ENCODE measurements at regions not wholly inside any gene's neighbourhood (a gene's known extent, or its start where the extent isn't known, plus 50 kb on each side); places are given as distances from the start of the nearest gene placed in this dataset.

DNA sequence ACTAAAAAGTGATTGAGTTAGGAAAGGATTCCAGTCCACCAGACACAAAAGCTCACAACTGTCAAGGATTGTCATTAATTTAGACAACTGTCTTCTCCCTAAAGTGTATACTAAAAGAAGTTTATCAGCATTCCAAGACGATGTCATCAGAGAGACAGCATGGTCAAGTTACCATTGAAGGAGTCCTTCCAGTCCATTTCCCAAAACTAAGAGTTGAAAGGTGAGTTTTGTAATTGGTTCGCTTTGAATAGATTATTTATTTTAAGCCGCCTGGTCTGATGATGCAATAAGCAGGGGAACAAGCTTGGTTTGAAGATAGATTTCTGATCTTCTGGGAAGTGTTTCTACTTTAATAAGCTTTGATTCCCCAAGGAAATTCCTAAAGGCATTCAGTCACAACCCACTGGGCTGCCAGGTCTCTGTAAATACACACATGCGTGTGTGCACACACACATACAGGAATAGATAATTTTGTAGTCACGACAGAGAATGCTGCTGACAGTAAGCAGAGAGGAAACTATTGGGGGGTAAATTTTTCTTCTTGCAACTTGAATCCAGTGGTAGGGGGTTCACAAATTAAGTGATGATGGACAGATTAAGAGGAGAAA, 234.8 kb downstream of the PIK3R1 start:
- H3K4me3 ChIP-seq (ENCODE audit: control insufficient read depth, low read depth, low read length): no peak overlapping the region
- peak; percentile 29 for DNase-seq (ENCODE audit: low read depth)
- TF ChIP-seq, protein P1, sequence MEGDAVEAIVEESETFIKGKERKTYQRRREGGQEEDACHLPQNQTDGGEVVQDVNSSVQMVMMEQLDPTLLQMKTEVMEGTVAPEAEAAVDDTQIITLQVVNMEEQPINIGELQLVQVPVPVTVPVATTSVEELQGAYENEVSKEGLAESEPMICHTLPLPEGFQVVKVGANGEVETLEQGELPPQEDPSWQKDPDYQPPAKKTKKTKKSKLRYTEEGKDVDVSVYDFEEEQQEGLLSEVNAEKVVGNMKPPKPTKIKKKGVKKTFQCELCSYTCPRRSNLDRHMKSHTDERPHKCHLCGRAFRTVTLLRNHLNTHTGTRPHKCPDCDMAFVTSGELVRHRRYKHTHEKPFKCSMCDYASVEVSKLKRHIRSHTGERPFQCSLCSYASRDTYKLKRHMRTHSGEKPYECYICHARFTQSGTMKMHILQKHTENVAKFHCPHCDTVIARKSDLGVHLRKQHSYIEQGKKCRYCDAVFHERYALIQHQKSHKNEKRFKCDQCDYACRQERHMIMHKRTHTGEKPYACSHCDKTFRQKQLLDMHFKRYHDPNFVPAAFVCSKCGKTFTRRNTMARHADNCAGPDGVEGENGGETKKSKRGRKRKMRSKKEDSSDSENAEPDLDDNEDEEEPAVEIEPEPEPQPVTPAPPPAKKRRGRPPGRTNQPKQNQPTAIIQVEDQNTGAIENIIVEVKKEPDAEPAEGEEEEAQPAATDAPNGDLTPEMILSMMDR (conservative IDR thresholded peaks at IDR 0.05; ENCODE audit: control insufficient read depth, insufficient read depth, low read depth, low read length): no peak

DNA sequence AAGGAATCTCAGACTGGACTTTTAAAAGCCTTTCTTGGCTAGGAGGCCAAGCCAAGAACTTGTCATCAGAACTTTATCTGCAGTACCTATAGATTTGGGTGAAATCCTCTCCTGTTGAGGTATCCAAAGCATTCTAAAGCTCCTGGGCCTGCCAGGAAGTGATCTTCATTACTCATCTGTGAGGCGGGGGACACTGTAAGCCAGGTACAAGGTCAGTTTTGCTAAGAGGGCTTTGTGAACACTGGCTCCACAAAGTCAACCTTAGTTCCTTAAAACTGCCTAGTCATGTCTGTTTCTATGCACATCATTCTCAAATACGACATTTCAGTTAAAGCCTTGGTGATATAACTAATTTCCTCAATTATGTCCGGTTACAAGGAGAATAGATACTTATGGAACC, 236.7 kb downstream of the PIK3R1 start:
- no peak overlapping the region for H3K4me3 ChIP-seq (ENCODE audit: control insufficient read depth, low read depth, low read length)
- DNase-seq (ENCODE audit: low read depth): no peak
- TF ChIP-seq, protein P1 (conservative IDR thresholded peaks at IDR 0.05; ENCODE audit: control insufficient read depth, insufficient read depth, low read depth, low read length): no peak

DNA sequence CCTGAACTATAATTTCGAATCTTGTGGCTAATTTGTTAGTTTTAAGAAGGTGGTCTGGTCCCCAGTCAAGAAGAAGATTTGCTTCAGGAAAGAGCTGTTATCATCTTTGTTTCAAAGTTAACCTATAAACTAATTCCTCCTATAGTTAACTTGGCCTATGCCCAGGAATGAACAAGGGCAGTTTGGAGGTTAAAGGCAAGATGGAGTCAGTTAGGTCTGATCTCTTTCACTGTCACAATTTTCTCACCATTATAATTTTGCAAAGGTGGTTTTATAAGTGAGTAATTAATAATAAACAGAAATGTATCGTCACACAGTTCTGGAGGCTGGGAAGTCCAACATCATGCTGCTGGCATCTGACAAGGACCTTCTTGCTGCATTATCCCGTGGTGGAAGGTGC, 238.6 kb downstream of the PIK3R1 start:
- TF ChIP-seq, protein P1 (conservative IDR thresholded peaks at IDR 0.05; ENCODE audit: control insufficient read depth, insufficient read depth, low read depth, low read length): no peak
- no peak overlapping the region for H3K4me3 ChIP-seq (ENCODE audit: control insufficient read depth, low read depth, low read length)
- no peak for DNase-seq (ENCODE audit: low read depth)

DNA sequence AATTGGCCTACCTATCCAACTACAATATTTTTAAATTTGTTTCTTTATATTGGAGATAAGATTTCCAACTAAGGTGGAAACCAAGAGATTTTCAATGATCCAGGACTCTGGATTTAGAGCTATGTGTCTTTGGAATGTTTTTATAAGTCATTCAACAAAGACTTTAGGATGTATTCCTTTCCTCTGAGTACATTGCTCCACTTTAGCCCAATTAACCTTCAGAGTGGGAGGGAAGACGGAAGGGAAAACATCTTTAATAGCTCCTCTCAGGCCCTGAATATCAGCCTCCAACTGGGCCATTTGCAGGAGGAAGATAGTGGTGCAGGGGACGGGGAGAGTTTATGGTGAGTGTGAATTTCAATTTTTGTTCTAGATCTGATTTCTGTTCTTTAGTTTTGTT, 239.2 kb downstream of the PIK3R1 start:
- H3K4me3 ChIP-seq (ENCODE audit: control insufficient read depth, low read depth, low read length): no peak overlapping the region
- DNase-seq (ENCODE audit: low read depth): peak; percentile 30
- TF ChIP-seq, protein P1 (conservative IDR thresholded peaks at IDR 0.05; ENCODE audit: control insufficient read depth, insufficient read depth, low read depth, low read length): no peak

DNA sequence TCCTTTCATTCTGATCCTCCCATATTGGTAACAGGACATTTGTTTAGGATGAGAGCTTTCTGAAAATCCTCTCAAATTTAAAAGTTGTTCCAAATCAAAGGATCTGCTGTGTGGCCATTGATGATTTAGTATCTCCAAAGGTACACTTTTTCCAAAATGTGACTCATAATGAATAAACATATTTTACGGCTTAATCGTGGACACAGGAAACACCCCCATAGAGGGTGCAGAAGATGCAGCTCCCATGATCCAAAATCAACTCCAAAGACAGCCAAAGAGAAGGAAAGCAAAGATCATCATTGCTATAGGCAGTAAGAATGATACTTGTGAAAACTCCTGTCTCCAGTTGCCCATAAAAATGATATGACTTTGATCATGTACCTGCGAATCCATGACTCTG, 239.7 kb downstream of the PIK3R1 start:
- TF ChIP-seq, protein P1 (conservative IDR thresholded peaks at IDR 0.05; ENCODE audit: control insufficient read depth, insufficient read depth, low read depth, low read length): no peak
- H3K4me3 ChIP-seq (ENCODE audit: control insufficient read depth, low read depth, low read length): no peak overlapping the region
- peak; percentile 54 for DNase-seq (ENCODE audit: low read depth)

DNA sequence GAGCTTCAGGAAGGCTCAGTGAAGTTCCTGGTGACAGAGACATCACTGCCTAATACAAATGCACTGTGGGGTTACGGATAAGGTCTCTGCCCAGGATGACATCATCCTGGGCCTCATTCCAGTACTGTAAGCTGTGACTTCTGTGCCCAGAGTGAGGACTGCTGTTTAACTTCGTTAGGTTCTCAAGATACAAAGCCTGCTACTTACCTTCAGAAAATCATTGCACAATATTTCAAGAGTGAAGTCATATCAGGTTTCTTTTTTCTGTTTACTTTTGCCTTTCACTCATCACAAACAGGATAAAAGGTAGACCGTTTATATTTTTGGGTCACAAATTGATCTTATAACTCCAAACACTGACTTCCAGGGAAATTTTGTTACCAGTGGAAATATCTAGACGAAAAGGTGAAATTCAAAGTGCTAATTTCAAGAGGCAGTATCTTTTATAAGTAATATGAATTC, 241.2 kb downstream of the PIK3R1 start:
- TF ChIP-seq, protein P1 (conservative IDR thresholded peaks at IDR 0.05; ENCODE audit: control insufficient read depth, insufficient read depth, low read depth, low read length): no peak
- DNase-seq (ENCODE audit: low read depth): peak; percentile 74
- H3K4me3 ChIP-seq (ENCODE audit: control insufficient read depth, low read depth, low read length): no peak overlapping the region

DNA sequence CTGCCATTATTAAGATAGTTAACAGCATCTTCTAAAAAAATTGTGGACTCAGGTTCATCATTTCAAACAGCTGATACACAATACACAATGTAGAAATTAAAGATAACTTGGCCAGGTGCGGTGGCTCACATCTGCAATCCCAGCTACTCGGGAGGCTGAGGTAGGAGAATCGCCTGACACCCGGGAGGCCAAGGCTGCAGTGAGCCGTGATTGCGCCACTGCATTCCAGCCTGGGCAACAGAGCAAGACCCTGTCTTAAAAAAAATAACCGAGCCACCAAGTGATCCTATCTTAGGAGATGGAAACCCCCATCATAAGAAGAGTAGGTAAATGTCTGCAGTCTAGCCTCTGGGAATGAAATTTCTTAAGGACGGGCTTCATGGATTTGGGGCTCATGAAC, 241.7 kb downstream of the PIK3R1 start:
- TF ChIP-seq, protein P1 (conservative IDR thresholded peaks at IDR 0.05; ENCODE audit: control insufficient read depth, insufficient read depth, low read depth, low read length): no peak
- no peak for DNase-seq (ENCODE audit: low read depth)
- H3K4me3 ChIP-seq (ENCODE audit: control insufficient read depth, low read depth, low read length): no peak overlapping the region
